ENCODE measurements at regions not wholly inside any gene's neighbourhood (a gene's known extent, or its start where the extent isn't known, plus 50 kb on each side); places are given as distances from the start of the nearest gene placed in this dataset.

GRCh38 chr9:81032030-81032572 lies 657.2 kb downstream of the TLE1 start:
- H3F3A ChIP-seq (ENCODE audit: low read depth): no peaks in the 10 kb centered on the region
- no peaks in the 10 kb centered on the region for H4K20me1 ChIP-seq (ENCODE audit: insufficient read depth, low read length, poor library complexity, severe bottlenecking)
- TF ChIP-seq CTCF (conservative IDR thresholded peaks at IDR 0.05; ENCODE audit: low read length) (no peak), EZH2phosphoT487 (IDR thresholded peaks at IDR 0.05; ENCODE audit: borderline replicate concordance) (no peak)

GRCh38 chr9:81031422-81032029 lies 657.8 kb downstream of the TLE1 start:
- H3K4me2 ChIP-seq (ENCODE audit: low read depth, low read length, poor library complexity, severe bottlenecking): no peak overlapping the region

More at GRCh38 chr9:81032030-81032572, 657.2 kb downstream of the TLE1 start:
- Histone ChIP-seq H3K36me3 (ENCODE audit: insufficient read depth, low read length) (no peaks in the 10 kb centered on the region), H3K9me2 (replicated peaks; ENCODE audit: low read depth, low read length) (no peaks in the 10 kb centered on the region), H2AFZ (ENCODE audit: low read length) (peak overlapping the region; percentile 49), H3K79me2 (ENCODE audit: insufficient read depth, low read length) (no peaks in the 10 kb centered on the region), H3K4me2 (ENCODE audit: low read depth, low read length, poor library complexity, severe bottlenecking) (no peak overlapping the region), H3K9ac (ENCODE audit: low read depth, low read length, poor library complexity, severe bottlenecking) (no peak overlapping the region), H3K9me3 (ENCODE audit: insufficient read depth, low read depth, low read length) (no peaks in the 10 kb centered on the region), H3K27me3 (ENCODE audit: insufficient read depth, low read length, poor library complexity, severe bottlenecking) (no peaks in the 10 kb centered on the region), H3K4me1 (ENCODE audit: insufficient read depth, low read length, poor library complexity, severe bottlenecking) (peaks cover 17% of the 10 kb centered on the region), H3K4me3 (ENCODE audit: low read length, poor library complexity, severe bottlenecking) (no peak overlapping the region)

GRCh38 chr9:81030027-81030426 lies 659.3 kb downstream of the TLE1 start:
- Histone ChIP-seq H3K4me2 (ENCODE audit: low read depth, low read length, poor library complexity, severe bottlenecking) (no peak overlapping the region), H3K4me1 (ENCODE audit: insufficient read depth, low read length, poor library complexity, severe bottlenecking) (peaks cover 17% of the 10 kb centered on the region), H3K27me3 (ENCODE audit: insufficient read depth, low read length, poor library complexity, severe bottlenecking) (no peaks in the 10 kb centered on the region), H3K79me2 (ENCODE audit: insufficient read depth, low read length) (no peaks in the 10 kb centered on the region), H3K9me2 (replicated peaks; ENCODE audit: low read depth, low read length) (no peaks in the 10 kb centered on the region), H3K9me3 (ENCODE audit: insufficient read depth, low read depth, low read length) (no peaks in the 10 kb centered on the region), H2AFZ (ENCODE audit: low read length) (0 out of 2 replicates have a peak overlapping the region, but pooled peaks have one; percentile 11), H4K20me1 (ENCODE audit: insufficient read depth, low read length, poor library complexity, severe bottlenecking) (no peaks in the 10 kb centered on the region), H3K36me3 (ENCODE audit: insufficient read depth, low read length) (no peaks in the 10 kb centered on the region), H3K4me3 (ENCODE audit: low read length, poor library complexity, severe bottlenecking) (no peak overlapping the region), H3F3A (ENCODE audit: low read depth) (no peaks in the 10 kb centered on the region), H3K9ac (ENCODE audit: low read depth, low read length, poor library complexity, severe bottlenecking) (no peak overlapping the region)
- TF ChIP-seq CTCF (conservative IDR thresholded peaks at IDR 0.05; ENCODE audit: low read length): no peak
- TF ChIP-seq EZH2phosphoT487 (IDR thresholded peaks at IDR 0.05; ENCODE audit: borderline replicate concordance): no peak

More at GRCh38 chr9:81031422-81032029, 657.8 kb downstream of the TLE1 start:
- H3K9me3 ChIP-seq (ENCODE audit: insufficient read depth, low read depth, low read length): no peaks in the 10 kb centered on the region
- H2AFZ ChIP-seq (ENCODE audit: low read length): peak overlapping the region; percentile 49
- no peak for TF ChIP-seq EZH2phosphoT487 (IDR thresholded peaks at IDR 0.05; ENCODE audit: borderline replicate concordance)
- TF ChIP-seq CTCF (conservative IDR thresholded peaks at IDR 0.05; ENCODE audit: low read length): no peak
- H3K27me3 ChIP-seq (ENCODE audit: insufficient read depth, low read length, poor library complexity, severe bottlenecking): no peaks in the 10 kb centered on the region
- no peaks in the 10 kb centered on the region for H4K20me1 ChIP-seq (ENCODE audit: insufficient read depth, low read length, poor library complexity, severe bottlenecking)
- no peaks in the 10 kb centered on the region for H3K36me3 ChIP-seq (ENCODE audit: insufficient read depth, low read length)
- H3K4me3 ChIP-seq (ENCODE audit: low read length, poor library complexity, severe bottlenecking): no peak overlapping the region
- H3K79me2 ChIP-seq (ENCODE audit: insufficient read depth, low read length): no peaks in the 10 kb centered on the region
- peaks cover 17% of the 10 kb centered on the region for H3K4me1 ChIP-seq (ENCODE audit: insufficient read depth, low read length, poor library complexity, severe bottlenecking)
- no peak overlapping the region for H3K9ac ChIP-seq (ENCODE audit: low read depth, low read length, poor library complexity, severe bottlenecking)
- no peaks in the 10 kb centered on the region for H3K9me2 ChIP-seq (replicated peaks; ENCODE audit: low read depth, low read length)
- no peaks in the 10 kb centered on the region for H3F3A ChIP-seq (ENCODE audit: low read depth)

Measured in Loucy (cell line).